SK-N-DZ (cell line): ENCODE measurements at regions not wholly inside any gene's neighbourhood (a gene's known extent, or its start where the extent isn't known, plus 50 kb on each side); places are given as distances from the start of the nearest gene placed in this dataset.

Experiments used
- DNase-seq: peaks from one replicate; pipeline ENCODE4 v3.0.0-alpha.2; 2015; ENCODE audit warnings: low spot score
- small RNA-seq, 2 experiments: library from RNA; depleted of rRNA; stranded (forward); fragments of <200 nt; gene quantifications; one replicate each; pipeline ENCODE3, GENCODE V24; 2014

- no peak for DNase-seq
Observed at GRCh38 chr5:168211245-168211644, 80.2 kb upstream of the WWC1 start.

GRCh38 chr5:168211936-168212335 is 79.5 kb upstream of the WWC1 start:
- no peak for DNase-seq

GRCh38 chr5:168214071-168214470 is 77.4 kb upstream of the WWC1 start:
- no peak for DNase-seq

- no peak for DNase-seq
Observed at GRCh38 chr5:168214886-168215285, 76.6 kb upstream of the WWC1 start.

GRCh38 chr5:168215646-168216045 is 75.8 kb upstream of the WWC1 start:
- DNase-seq: no peak

GRCh38 chr5:168216989-168217388 is 74.5 kb upstream of the WWC1 start:
- no peak for DNase-seq

- DNase-seq: no peak
Observed at GRCh38 chr5:168217497-168217896, 73.9 kb upstream of the WWC1 start.

GRCh38 chr5:168218746-168219145 is 72.7 kb upstream of the WWC1 start:
- no peak for DNase-seq

DNA sequence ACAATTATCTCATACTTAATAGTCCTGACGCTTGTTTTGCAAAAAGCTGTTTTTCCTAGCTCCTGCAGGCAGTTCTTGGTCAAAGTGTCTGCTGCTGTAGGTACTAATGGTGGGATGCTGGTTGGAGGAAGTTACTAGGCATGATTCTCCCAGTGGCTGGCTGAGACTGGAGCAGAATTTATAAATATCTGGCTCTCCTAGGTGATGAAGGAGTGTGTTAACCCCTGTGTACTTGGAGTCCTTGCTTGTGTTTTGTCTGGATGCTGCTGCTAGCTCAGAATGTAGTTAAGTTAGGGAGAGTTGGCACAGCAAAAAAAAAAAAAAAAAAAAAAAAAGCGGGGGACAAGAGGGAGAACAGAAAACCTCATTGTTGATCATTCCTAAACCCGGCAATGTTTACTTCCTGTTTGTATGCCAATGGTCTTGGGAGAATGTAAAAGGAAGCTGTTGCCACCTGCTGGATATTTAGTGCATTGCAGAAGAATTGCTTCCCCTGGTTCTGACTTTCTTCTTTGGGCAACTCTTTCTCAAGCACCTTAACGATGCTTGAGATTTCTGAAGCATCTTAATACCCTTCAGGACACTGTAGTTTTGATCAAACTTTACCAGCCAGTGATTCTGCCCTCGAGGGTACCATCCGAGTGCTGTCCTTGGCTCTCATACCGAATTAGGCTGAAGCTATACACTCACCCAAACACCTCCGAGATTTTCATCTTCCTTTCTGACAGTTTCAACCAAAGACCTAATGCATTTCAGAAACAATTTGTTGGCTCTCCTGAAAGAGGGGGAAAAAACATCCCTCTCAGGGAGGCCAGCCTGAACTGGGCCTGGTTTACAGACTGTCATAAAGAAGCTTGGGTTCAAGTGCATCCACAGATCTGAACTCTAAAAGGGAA is 71.7 kb upstream of the WWC1 start:
- peak; percentile 84 for DNase-seq

GRCh38 chr5:168224085-168224484 is 67.4 kb upstream of the WWC1 start:
- DNase-seq: no peak

GRCh38 chr5:168226012-168226411 is 65.4 kb upstream of the WWC1 start:
- DNase-seq: no peak

- DNase-seq: no peak
Observed at GRCh38 chr5:168227001-168227400, 64.4 kb upstream of the WWC1 start.

- DNase-seq: no peak
Observed at GRCh38 chr5:168227973-168228615, 63.4 kb upstream of the WWC1 start.

DNA sequence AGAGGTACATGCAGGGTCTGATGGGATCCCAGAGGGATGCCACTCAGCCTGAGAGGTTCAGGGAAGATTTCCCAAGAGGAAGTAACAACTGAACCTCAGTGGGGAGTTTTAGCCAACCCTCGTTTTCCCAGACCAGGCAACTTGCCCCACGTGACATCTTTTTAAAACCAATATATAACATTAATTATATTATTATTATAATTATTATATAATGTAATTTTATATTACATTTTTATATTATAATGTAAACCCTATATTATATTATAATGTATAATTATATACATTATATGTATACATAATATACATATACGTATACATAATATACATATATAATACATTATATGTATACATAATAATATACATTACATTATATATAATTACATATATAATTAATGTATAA is 62.8 kb upstream of the WWC1 start:
- DNase-seq: no peak

- no peak for DNase-seq
Observed at GRCh38 chr5:168234133-168234532, 57.3 kb upstream of the WWC1 start.

DNA sequence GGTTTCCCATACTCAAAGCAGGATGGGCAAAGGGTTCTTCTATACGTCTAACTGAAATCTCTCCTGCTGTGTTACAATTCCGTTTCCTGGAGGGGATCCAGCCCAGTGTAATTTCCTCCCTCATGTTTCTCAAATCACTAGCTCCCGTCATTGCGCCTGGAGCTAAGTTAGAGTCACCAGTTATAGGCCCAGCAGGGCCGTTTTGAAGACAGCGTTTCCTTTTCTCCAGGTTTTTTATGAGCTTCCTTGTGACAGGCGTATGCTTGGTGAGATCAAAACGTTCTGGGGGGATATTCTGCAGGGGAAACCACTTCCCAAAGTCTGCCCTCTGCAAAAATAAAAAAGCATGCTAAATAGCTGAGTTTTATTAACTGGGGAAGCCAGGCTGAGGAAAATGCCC is 53.0 kb upstream of the WWC1 start:
- DNase-seq: no peak

GRCh38 chr5:168239325-168239724 is 52.1 kb upstream of the WWC1 start:
- no peak for DNase-seq

Small RNA genes in the stretch of these regions (small RNA-seq; reads per million reads assigned to genes)
- gene AC026403.1 (0 to 0.40 reads per million in 2 experiments), gene RF00561 (0 reads per million in 2 experiments), gene RN7SKP60 (0 reads per million in 2 experiments), gene RNU6-168P (0 reads per million in 2 experiments), gene RNU6-209P (0 reads per million in 2 experiments)
